ENCODE measurements at regions not wholly inside any gene's neighbourhood (a gene's known extent, or its start where the extent isn't known, plus 50 kb on each side); places are given as distances from the start of the nearest gene placed in this dataset.

- intact Hi-C loops (cut with DNase I; ENCODE audit: low total_unique reads): no loop called here
Observed at GRCh38 chr1:187714470-187714869, 885.7 kb downstream of the PLA2G4A start.

GRCh38 chr1:187715483-187715882, 886.7 kb downstream of the PLA2G4A start:
- no peak for DNase-seq (ENCODE audit: low spot score in 2 of 2)
- intact Hi-C loops (cut with DNase I; ENCODE audit: low total_unique reads): no loop called here
- no peak overlapping the region for H3K4me3 ChIP-seq (ENCODE audit: low read depth, poor library complexity, severe bottlenecking)
- TF ChIP-seq POLR2A (IDR thresholded peaks at IDR 0.05): no peak

More at GRCh38 chr1:187714470-187714869, 885.7 kb downstream of the PLA2G4A start:
- WGBS, 2 donors: 77 to 92% methylated on average over 6 of the region's 6 CpGs
- no peak for TF ChIP-seq CTCF (IDR thresholded peaks at IDR 0.05)
- no peak for TF ChIP-seq POLR2A (IDR thresholded peaks at IDR 0.05)
- no peak for DNase-seq (ENCODE audit: low spot score in 2 of 2)
- H3K4me3 ChIP-seq (ENCODE audit: low read depth, poor library complexity, severe bottlenecking): no peak overlapping the region

- intact Hi-C loops (cut with DNase I; ENCODE audit: low total_unique reads): no loop called here
- H3K4me3 ChIP-seq (ENCODE audit: low read depth, poor library complexity, severe bottlenecking): no peak overlapping the region
- DNase-seq (ENCODE audit: low spot score in 2 of 2): no peak
- WGBS, 2 donors: 55 to 62% methylated on average over 1 of the region's 1 CpG
- TF ChIP-seq CTCF (IDR thresholded peaks at IDR 0.05) (no peak), POLR2A (IDR thresholded peaks at IDR 0.05) (no peak)
Observed at GRCh38 chr1:187716160-187716559, 887.4 kb downstream of the PLA2G4A start.

- 71 to 78% methylated on average over 3 of the region's 3 CpGs for WGBS, 2 donors
- intact Hi-C loops (cut with DNase I; ENCODE audit: low total_unique reads): no loop called here
Observed at GRCh38 chr1:187718527-187718926, 889.8 kb downstream of the PLA2G4A start.

GRCh38 chr1:187721216-187721615, 892.5 kb downstream of the PLA2G4A start:
- TF ChIP-seq CTCF (IDR thresholded peaks at IDR 0.05): no peak
- no peak for TF ChIP-seq POLR2A (IDR thresholded peaks at IDR 0.05)
- intact Hi-C loops (cut with DNase I; ENCODE audit: low total_unique reads): no loop called here
- no peak for DNase-seq (ENCODE audit: low spot score in 2 of 2)
- H3K4me3 ChIP-seq (ENCODE audit: low read depth, poor library complexity, severe bottlenecking): no peak overlapping the region

More at GRCh38 chr1:187718527-187718926, 889.8 kb downstream of the PLA2G4A start:
- no peak for DNase-seq (ENCODE audit: low spot score in 2 of 2)
- H3K4me3 ChIP-seq (ENCODE audit: low read depth, poor library complexity, severe bottlenecking): no peak overlapping the region
- no peak for TF ChIP-seq CTCF (IDR thresholded peaks at IDR 0.05)
- no peak for TF ChIP-seq POLR2A (IDR thresholded peaks at IDR 0.05)

- no peak for DNase-seq (ENCODE audit: low spot score in 2 of 2)
- 67 to 75% methylated on average over 2 of the region's 2 CpGs for WGBS, 2 donors
- TF ChIP-seq CTCF (IDR thresholded peaks at IDR 0.05) (no peak), POLR2A (IDR thresholded peaks at IDR 0.05) (no peak)
- intact Hi-C loops (cut with DNase I; ENCODE audit: low total_unique reads): no loop called here
- H3K4me3 ChIP-seq (ENCODE audit: low read depth, poor library complexity, severe bottlenecking): no peak overlapping the region
Observed at GRCh38 chr1:187725216-187725615, 896.5 kb downstream of the PLA2G4A start.
